Epidermal melanocyte (primary cell): ENCODE measurements at regions not wholly inside any gene's neighbourhood (a gene's known extent, or its start where the extent isn't known, plus 50 kb on each side); places are given as distances from the start of the nearest gene placed in this dataset.

Source experiments
- DNase-seq: peaks from one replicate; pipeline ENCODE4 v3.0.0; 2011; ENCODE audit warnings: low spot score; ENCODE audit not compliant: insufficient read length

GRCh38 chr20:6884114-6884513, 116.6 kb downstream of the BMP2 start:
- no peak for DNase-seq

- DNase-seq = no peak
These were observed 118.7 kb downstream of the BMP2 start for GRCh38 chr20:6886065-6886729.

GRCh38 chr20:6887966-6888365, 120.5 kb downstream of the BMP2 start:
- no peak for DNase-seq

- no peak for DNase-seq
These were observed 121.4 kb downstream of the BMP2 start for GRCh38 chr20:6888736-6889395.

GRCh38 chr20:6892724-6893123, 125.2 kb downstream of the BMP2 start:
- DNase-seq = no peak

GRCh38 chr20:6898928-6899327, 131.4 kb downstream of the BMP2 start:
- no peak for DNase-seq

GRCh38 chr20:6906871-6907270, 139.4 kb downstream of the BMP2 start:
- DNase-seq = no peak

- no peak for DNase-seq
These were observed 141.2 kb downstream of the BMP2 start for GRCh38 chr20:6908673-6909072.

GRCh38 chr20:6909608-6910007, 142.1 kb downstream of the BMP2 start:
- no peak for DNase-seq

GRCh38 chr20:6914986-6915385, 147.5 kb downstream of the BMP2 start:
- DNase-seq = no peak

GRCh38 chr20:6916938-6917337, 149.5 kb downstream of the BMP2 start:
- DNase-seq = no peak

- DNase-seq = no peak
These were observed 152.4 kb downstream of the BMP2 start for GRCh38 chr20:6919792-6920468.

GRCh38 chr20:6920991-6921613, 153.6 kb downstream of the BMP2 start:
- no peak for DNase-seq

GRCh38 chr20:6921717-6922386, 154.4 kb downstream of the BMP2 start:
- DNase-seq = no peak

- no peak for DNase-seq
These were observed 157.2 kb downstream of the BMP2 start for GRCh38 chr20:6924681-6925080.

GRCh38 chr20:6925744-6926278, 158.3 kb downstream of the BMP2 start:
- no peak for DNase-seq

- no peak for DNase-seq
These were observed 172.6 kb downstream of the BMP2 start for GRCh38 chr20:6940048-6940447.

GRCh38 chr20:6940876-6941275, 173.4 kb downstream of the BMP2 start:
- no peak for DNase-seq

GRCh38 chr20:6941571-6941970, 174.1 kb downstream of the BMP2 start:
- DNase-seq = no peak

- no peak for DNase-seq
These were observed 174.8 kb downstream of the BMP2 start for GRCh38 chr20:6942266-6942665.

GRCh38 chr20:6944292-6944691, 176.8 kb downstream of the BMP2 start:
- DNase-seq = no peak
